Panc1 (cell line): ENCODE measurements at regions not wholly inside any gene's neighbourhood (a gene's known extent, or its start where the extent isn't known, plus 50 kb on each side); places are given as distances from the start of the nearest gene placed in this dataset.

Experiments
- CTCF ChIP-seq: fragments of 450-650 bp; IDR thresholded peaks from 2 replicates; pipeline ENCODE4 v1.5.1; 2017; ENCODE audit warnings: mild to moderate bottlenecking
- POLR2AphosphoS5 ChIP-seq: IDR thresholded peaks from 2 replicates; pipeline ENCODE4 v1.6.1; 2012; ENCODE audit warnings: mild to moderate bottlenecking, low read depth, low read length, moderate library complexity
- REST ChIP-seq, 2 experiments: IDR thresholded peaks; 2 replicates each; pipeline ENCODE4 v1.6.1; 2011 to 2012; ENCODE audit warnings: low read depth in 2 of 2, control low read depth in 1 of 2, low read length in 1 of 2, mild to moderate bottlenecking in 1 of 2, moderate library complexity in 1 of 2; ENCODE audit not compliant: insufficient read depth in 1 of 2
- SIN3A ChIP-seq: IDR thresholded peaks from 2 replicates; pipeline ENCODE4 v1.6.1; 2012; ENCODE audit warnings: low read depth, mild to moderate bottlenecking, low read length, moderate library complexity, borderline replicate concordance; ENCODE audit not compliant: insufficient read depth
- TCF7L2 ChIP-seq: IDR thresholded peaks from 2 replicates; pipeline ENCODE4 v1.6.1; 2011; ENCODE audit warnings: mild to moderate bottlenecking, low read depth, low read length, inconsistent platforms

- TF ChIP-seq CTCF: no peak
- TF ChIP-seq POLR2AphosphoS5: no peak
- no peak for TF ChIP-seq REST (IDR thresholded peaks at IDR 0.05; ENCODE audit: insufficient read depth in 1 of 2, low read depth in 2 of 2, low read length in 1 of 2)
- TF ChIP-seq SIN3A: no peak
- TF ChIP-seq TCF7L2: no peak
Observed at GRCh38 chr4:155085843-155086530, 122.4 kb upstream of the NPY2R start.
